Suprapubic skin (tissue), 4 donors: ENCODE measurements at regions not wholly inside any gene's neighbourhood (a gene's known extent, or its start where the extent isn't known, plus 50 kb on each side); places are given as distances from the start of the nearest gene placed in this dataset.

Experiments
- CTCF ChIP-seq, 2 donors: fragments of 200-600 bp in 1 of 2; fragments of 450-650 bp in 1 of 2; sonication (generic) in 1 of 2; IDR thresholded peaks; one replicate each; pipeline ENCODE4 v1.5.1; 2016 to 2019; ENCODE audit warnings: antibody characterized with exemption in 2 of 2, mild to moderate bottlenecking in 1 of 2, moderate library complexity in 1 of 2
- POLR2A ChIP-seq, 2 donors: fragments of 450-650 bp; IDR thresholded peaks; one replicate each; pipeline ENCODE4 v1.6.1; 2017; ENCODE audit warnings: antibody characterized with exemption in 2 of 2, mild to moderate bottlenecking in 2 of 2, moderate library complexity in 2 of 2
- POLR2AphosphoS5 ChIP-seq, 3 donors: sonication (generic); formaldehyde crosslinking; IDR thresholded peaks; one replicate each; pipeline ENCODE4 v1.6.1; 2017; ENCODE audit warnings: antibody characterized with exemption in 3 of 3

GRCh38 chr10:117942226-117942625 is 104.5 kb downstream of the RAB11FIP2 start:
- TF ChIP-seq CTCF (IDR thresholded peaks at IDR 0.05), result no peak
- TF ChIP-seq POLR2A (IDR thresholded peaks at IDR 0.05), result no peak
- no peak for TF ChIP-seq POLR2AphosphoS5 (IDR thresholded peaks at IDR 0.05)
